HepG2 (cell line): ENCODE measurements at regions not wholly inside any gene's neighbourhood (a gene's known extent, or its start where the extent isn't known, plus 50 kb on each side); places are given as distances from the start of the nearest gene placed in this dataset.

ENCODE experiments used
- ATAC-seq: fragments of 200-7000 bp; cut with Tn5 transposase; 3 replicates; pipeline ENCODE4 v1.9.1; 2020; ENCODE audit warnings: mild to moderate bottlenecking, moderate library complexity
- BruUV-seq: library from RNA; stranded (reverse); fragments of 400-500 nt; replicated peaks from 2 replicates; lab custom pipeline; 2021; lab: Mats Ljungman, UMichigan
- CTCF ChIA-PET: fragments of 300-600 bp; formaldehyde crosslinking; extraction: SDS; loops from one replicate; lab custom pipeline; 2021; ENCODE audit warnings: low total read pairs, inconsistent platforms, low intra/inter-chr PET ratio; lab: Yijun Ruan, JAX
- POLR2A ChIA-PET: fragments of 350-600 bp; sonication (Branson Sonifier 250); formaldehyde crosslinking; loops from one replicate; lab custom pipeline; 2020; ENCODE audit warnings: antibody characterized with exemption, inconsistent platforms; lab: Yijun Ruan, JAX
- DNase-seq: peaks from one replicate; pipeline ENCODE4 v3.0.0-alpha.2; 2015; ENCODE audit warnings: low spot score
- FAIRE-seq: peaks from 3 replicates; lab custom pipeline; 2011; peaks lifted over from hg19 to GRCh38; lab: Jason Lieb, UNC
- H2AFZ ChIP-seq: one replicate; pipeline ENCODE4 v1.6.1; 2011; ENCODE audit warnings: low read length, inconsistent platforms
- H3K27ac ChIP-seq: fragments of 300-600 bp; 3 replicates; pipeline ENCODE4 v1.8.0; 2011; ENCODE audit warnings: mixed run types, mild to moderate bottlenecking, mixed read lengths, low read length, inconsistent platforms; ENCODE audit not compliant: insufficient read depth; ENCODE audit errors: extremely low read length
- H3K27me3 ChIP-seq, 2 experiments: fragments of 200-600 bp in 1 of 2; 2 replicates in 1 of 2; 3 replicates in 1 of 2; pipeline versions ENCODE4 v1.6.0 to v1.8.0; 2011; ENCODE audit warnings: low read length in 2 of 2, mild to moderate bottlenecking in 2 of 2, moderate library complexity in 2 of 2, inconsistent platforms in 1 of 2; ENCODE audit not compliant: insufficient read depth in 2 of 2, control insufficient read depth in 1 of 2
- H3K36me3 ChIP-seq, 2 experiments: fragments of 200-600 bp in 1 of 2; replicated peaks in 1 of 2; 2 replicates in 1 of 2; 3 replicates in 1 of 2; pipeline versions ENCODE4 v1.5.1 to v1.8.0; 2011; ENCODE audit warnings: low read length in 2 of 2, inconsistent platforms in 1 of 2; ENCODE audit not compliant: insufficient read depth in 2 of 2, control insufficient read depth in 1 of 2
- H3K4me1 ChIP-seq: 2 replicates; pipeline ENCODE4 v1.5.1; 2012; ENCODE audit warnings: low read length, inconsistent platforms; ENCODE audit not compliant: insufficient read depth
- H3K4me2 ChIP-seq: 2 replicates; pipeline ENCODE4 v1.6.0; 2011; ENCODE audit warnings: low read depth, low read length, inconsistent platforms
- H3K4me3 ChIP-seq, 3 experiments: fragments of 200-600 bp in 1 of 3; sonication (generic), shearing (Covaris generic) in 1 of 3; replicated peaks in 1 of 3; 2 replicates each; pipeline ENCODE4 v1.5.1; 2011 to 2016; ENCODE audit warnings: low read length in 3 of 3, inconsistent platforms in 2 of 3, low read depth in 2 of 3, mild to moderate bottlenecking in 2 of 3, control low read depth in 1 of 3, mixed read lengths in 1 of 3; ENCODE audit not compliant: insufficient read depth in 1 of 3
- H3K79me2 ChIP-seq: one replicate; pipeline ENCODE4 v1.6.1; 2011; ENCODE audit warnings: low read length, inconsistent platforms; ENCODE audit not compliant: insufficient read depth
- H3K9ac ChIP-seq: 2 replicates; pipeline ENCODE4 v1.6.0; 2011; ENCODE audit warnings: mild to moderate bottlenecking, low read depth, low read length, inconsistent platforms; ENCODE audit not compliant: insufficient read depth
- H3K9me3 ChIP-seq: 2 replicates; pipeline ENCODE4 v1.5.1; 2012; ENCODE audit warnings: mild to moderate bottlenecking, low read length
- H4K20me1 ChIP-seq: 2 replicates; pipeline ENCODE4 v1.6.0; 2011; ENCODE audit warnings: inconsistent platforms, mild to moderate bottlenecking, low read length, moderate library complexity; ENCODE audit not compliant: insufficient read depth
- ADNP ChIP-seq: sonication (generic); formaldehyde crosslinking; IDR thresholded peaks from 2 replicates; pipeline ENCODE4 v1.4.0; 2020; ENCODE audit warnings: missing genetic modification reagents
- CHD4 ChIP-seq: fragments of 200-600 bp; sonication (generic); IDR thresholded peaks from 2 replicates; pipeline ENCODE4 v1.7.0; 2017; ENCODE audit warnings: mild to moderate bottlenecking, low read length, borderline replicate concordance
- FOXJ3 ChIP-seq: sonication (generic); formaldehyde crosslinking; IDR thresholded peaks from 2 replicates; pipeline ENCODE4 v1.4.0; 2020; ENCODE audit warnings: missing genetic modification reagents, mild to moderate bottlenecking, borderline replicate concordance
- GABPA ChIP-seq, 2 experiments: IDR thresholded peaks; 2 replicates each; pipeline ENCODE4 v1.6.1; 2011 to 2016; ENCODE audit warnings: low read depth in 2 of 2, low read length in 1 of 2, missing biosample characterization in 1 of 2, missing genetic modification characterization in 1 of 2
- MTA3 ChIP-seq: sonication (generic); formaldehyde crosslinking; IDR thresholded peaks from 2 replicates; pipeline ENCODE4 v1.4.0; 2020; ENCODE audit warnings: missing genetic modification reagents
- RBAK ChIP-seq: sonication (generic); formaldehyde crosslinking; IDR thresholded peaks from 2 replicates; pipeline ENCODE4 v1.5.1; 2020; ENCODE audit warnings: mild to moderate bottlenecking, missing genetic modification reagents
- SOX5 ChIP-seq: IDR thresholded peaks from 2 replicates; pipeline ENCODE4 v1.6.1; 2016; ENCODE audit warnings: borderline replicate concordance
- SRF ChIP-seq: IDR thresholded peaks from 2 replicates; pipeline ENCODE4 v1.6.1; 2011; ENCODE audit warnings: mild to moderate bottlenecking, low read depth, low read length, moderate library complexity
- TCF12 ChIP-seq, 2 experiments: fragments of 450-650 bp in 1 of 2; sonication (generic) in 1 of 2; formaldehyde crosslinking in 1 of 2; IDR thresholded peaks; 2 replicates each; pipeline versions ENCODE4 v1.6.1 to v1.8.0; 2017 to 2022; ENCODE audit warnings: antibody characterized with exemption in 1 of 2, mild to moderate bottlenecking in 1 of 2, missing genetic modification reagents in 1 of 2, moderate library complexity in 1 of 2
- ZBTB26 ChIP-seq: IDR thresholded peaks from 2 replicates; pipeline ENCODE4 v1.6.1; 2016; ENCODE audit warnings: missing compliant biosample characterization, missing genetic modification reagents, borderline replicate concordance
- ZFP36 ChIP-seq: fragments of 150-350 bp; IDR thresholded peaks from 2 replicates; pipeline ENCODE4 v1.6.1; 2018; ENCODE audit warnings: borderline replicate concordance, low read length, low read depth; ENCODE audit not compliant: partially characterized antibody
- ZNF232 ChIP-seq: sonication (generic); formaldehyde crosslinking; IDR thresholded peaks from 2 replicates; pipeline ENCODE4 v1.4.0; 2020; ENCODE audit warnings: missing genetic modification reagents, borderline replicate concordance
- ZNF280D ChIP-seq: sonication (generic); formaldehyde crosslinking; IDR thresholded peaks from 2 replicates; pipeline ENCODE4 v1.5.1; 2020; ENCODE audit warnings: mild to moderate bottlenecking, missing genetic modification reagents
- ZNF362 ChIP-seq: sonication (generic); formaldehyde crosslinking; IDR thresholded peaks from 2 replicates; pipeline ENCODE4 v1.4.0; 2020; ENCODE audit warnings: missing genetic modification reagents, mild to moderate bottlenecking, borderline replicate concordance
- ZNF781 ChIP-seq: sonication (generic); formaldehyde crosslinking; IDR thresholded peaks from 2 replicates; pipeline ENCODE4 v1.5.1; 2020; ENCODE audit warnings: borderline replicate concordance, mild to moderate bottlenecking, missing genetic modification reagents; ENCODE audit errors: not compliant biosample characterization
- WGBS: methylation state at CpG from one replicate; pipeline ENCODE4 v1.1.6; 2017; ENCODE audit warnings: low lambda C conversion rate; 5-methylcytosine and 5-hydroxymethylcytosine counted together
- in situ Hi-C: cut with HindIII; loops from 2 replicates; pipeline ENCODE4 v1.10.0; 2017; ENCODE audit warnings: low pct_unique_long_range_greater_than_20kb; ENCODE audit not compliant: extremely low pct_ligation_motif_present
- intact Hi-C: fragments of 100-400 bp; cut with micrococcal nuclease; formaldehyde crosslinking; loops from one replicate; pipeline ENCODE4 v1.10.0; 2022; ENCODE audit not compliant: unreplicated experiment

- Histone ChIP-seq H3K36me3 (no peaks in the 10 kb centered on the region), H3K79me2 (no peaks in the 10 kb centered on the region), H3K27me3 (no peaks in the 10 kb centered on the region), H2AFZ (no peak overlapping the region), H3K9me3 (no peaks in the 10 kb centered on the region), H3K4me3 (no peak overlapping the region), H3K4me2 (no peak overlapping the region), H3K4me1 (no peaks in the 10 kb centered on the region), H3K9ac (no peak overlapping the region), H4K20me1 (no peaks in the 10 kb centered on the region), H3K27ac (no peak overlapping the region)
- TF ChIP-seq ZNF280D (CRISPR knock-in tag) (no peak), FOXJ3 (no peak), TCF12 (IDR thresholded peaks at IDR 0.05) (no peak), TCF12 (CRISPR knock-in tag; IDR thresholded peaks at IDR 0.05) (no peak), ZNF781 (no peak), MTA3 (no peak)
- DNase-seq: no peak
- no TSS peak for BruUV-seq
- FAIRE-seq: no peak
- intact Hi-C loops: no loop called here
- CTCF ChIA-PET: no interaction called here
- in situ Hi-C loops: no loop called here
- no peak for ATAC-seq
- POLR2A ChIA-PET: no interaction called here
These were observed 385.2 kb downstream of the PCDH20 start for GRCh38 chr13:61030445-61030844.

- Histone ChIP-seq H4K20me1 (no peaks in the 10 kb centered on the region), H2AFZ (no peak overlapping the region), H3K9ac (no peak overlapping the region), H3K4me1 (no peaks in the 10 kb centered on the region), H3K4me3 (no peak overlapping the region), H3K36me3 (no peaks in the 10 kb centered on the region), H3K4me2 (no peak overlapping the region), H3K27me3 (no peaks in the 10 kb centered on the region), H3K9me3 (no peaks in the 10 kb centered on the region), H3K27ac (no peak overlapping the region), H3K79me2 (no peaks in the 10 kb centered on the region)
- ATAC-seq: peak; percentile 78
- ChIA-PET CTCF (no interaction called here), POLR2A (no interaction called here)
- TF ChIP-seq ADNP (CRISPR knock-in tag) (no peak), ZNF232 (no peak), ZBTB26 (CRISPR knock-in tag) (no peak), ZFP36 (no peak), CHD4 (no peak), SOX5 (CRISPR knock-in tag) (no peak), ZNF362 (CRISPR knock-in tag) (no peak), GABPA (IDR thresholded peaks at IDR 0.05; ENCODE audit: low read depth, low read length) (no peak), GABPA (CRISPR knock-in tag; IDR thresholded peaks at IDR 0.05; ENCODE audit: low read depth) (no peak), SRF (no peak), RBAK (CRISPR knock-in tag) (no peak)
- no peak for FAIRE-seq
- in situ Hi-C loops: no loop called here
- no TSS peak for BruUV-seq
- DNase-seq: no peak
- WGBS: 0% methylated on average over 2 of the region's 2 CpGs
- intact Hi-C loops: no loop called here
These were observed 386.6 kb downstream of the PCDH20 start for GRCh38 chr13:61029064-61029463.
